HG02759 (cell line): ENCODE measurements at regions not wholly inside any gene's neighbourhood (a gene's known extent, or its start where the extent isn't known, plus 50 kb on each side); places are given as distances from the start of the nearest gene placed in this dataset.
"Not testable (repeated sequence)": the region's sequence is repeated elsewhere in the genome, so short reads cannot be mapped to it uniquely, and the experiment has no call there.

Source experiments
- ATAC-seq: cut with Tn5 transposase; IDR thresholded peaks from one replicate; pipeline ENCODE4 v1.9.1; 2021; ENCODE audit warnings: mild to moderate bottlenecking, moderate library complexity; ENCODE audit not compliant: unreplicated experiment

- no peak for ATAC-seq
Measured at GRCh38 chr7:153584132-153584531, 468.1 kb upstream of the DPP6 start.

- ATAC-seq: no peak
Measured at GRCh38 chr7:153588586-153588985, 463.6 kb upstream of the DPP6 start.

DNA sequence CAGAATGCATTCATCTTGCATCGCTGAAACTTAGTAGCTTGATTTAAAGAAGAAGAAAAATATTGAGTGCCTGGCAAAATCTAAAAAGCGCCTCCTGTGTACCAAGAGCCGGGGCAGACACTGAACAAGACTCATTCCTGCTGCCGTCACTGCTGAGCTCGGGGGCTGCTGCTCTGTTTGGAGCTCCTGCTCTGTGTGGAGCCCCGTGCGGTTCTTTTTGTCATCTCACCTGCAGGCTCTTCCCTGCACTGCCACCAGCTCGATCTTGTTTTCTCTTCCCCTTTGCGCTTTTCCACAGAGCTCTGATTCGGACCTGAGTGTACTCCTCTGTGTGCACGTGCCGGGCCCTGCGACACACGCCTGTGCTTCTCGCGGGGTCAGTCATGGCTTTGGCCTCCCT is 462.1 kb upstream of the DPP6 start:
- no peak for ATAC-seq

GRCh38 chr7:153590571-153590970 is 461.6 kb upstream of the DPP6 start:
- ATAC-seq: no peak

GRCh38 chr7:153607354-153607753 is 444.8 kb upstream of the DPP6 start:
- ATAC-seq: no peak

GRCh38 chr7:153616711-153617325 is 435.4 kb upstream of the DPP6 start:
- ATAC-seq: no peak

DNA sequence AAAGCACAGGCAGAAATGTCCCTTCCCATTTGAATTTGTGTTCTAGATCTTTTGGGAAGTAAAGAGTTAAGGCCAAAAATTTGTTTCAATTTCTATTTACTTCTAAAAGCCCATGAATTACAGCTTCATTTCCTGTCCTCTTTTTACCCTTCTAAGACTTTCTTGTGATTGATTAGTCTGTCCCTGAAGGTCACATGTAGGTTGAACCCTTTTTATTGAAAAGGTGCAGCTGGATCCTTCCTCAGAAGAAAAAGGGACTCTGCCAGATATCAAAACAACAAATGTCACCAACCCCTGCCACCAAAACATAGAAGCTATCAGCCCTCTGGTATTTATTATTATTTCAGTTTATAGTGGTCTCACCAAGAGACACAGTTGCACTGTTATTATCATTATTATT is 424.9 kb upstream of the DPP6 start:
- ATAC-seq: no peak

DNA sequence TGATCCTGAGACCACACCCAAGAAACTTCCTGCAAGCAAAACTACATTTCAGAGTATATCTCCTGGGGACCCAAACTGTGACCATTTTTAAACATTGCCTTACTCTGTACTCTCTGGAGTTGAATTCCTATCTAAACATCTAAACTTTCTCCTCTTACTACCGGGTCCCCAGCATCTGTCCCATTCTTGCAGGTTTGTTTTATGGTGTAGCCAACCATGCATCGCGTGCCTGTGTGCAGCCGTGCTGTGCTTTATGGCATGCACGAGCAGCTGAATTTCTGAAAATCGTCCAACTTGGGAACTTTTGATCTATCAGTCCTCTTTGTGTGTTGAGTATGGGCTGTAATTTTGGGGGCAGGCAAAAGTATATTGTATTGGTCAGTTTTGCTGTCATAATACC is 423.8 kb upstream of the DPP6 start:
- no peak for ATAC-seq

DNA sequence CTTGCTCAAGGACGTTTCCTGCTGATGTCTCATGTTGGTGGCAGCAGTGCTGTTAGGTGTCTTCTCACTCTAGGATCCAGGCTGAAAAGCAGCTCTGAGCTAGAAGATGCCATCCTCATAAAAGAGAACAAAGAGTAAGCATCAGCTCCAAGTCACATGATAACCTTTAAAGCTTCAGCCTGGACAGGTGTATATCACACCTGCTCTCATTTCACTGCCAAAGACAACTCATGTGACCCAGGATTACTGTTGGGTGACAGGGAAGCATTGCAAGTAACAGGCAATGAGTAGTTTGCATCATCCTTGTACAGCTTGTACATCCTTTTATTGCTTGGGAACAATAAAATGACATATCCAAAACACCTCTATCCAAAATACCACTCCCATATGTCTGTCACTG is 423.4 kb upstream of the DPP6 start:
- no peak for ATAC-seq

GRCh38 chr7:153638821-153639435 is 413.3 kb upstream of the DPP6 start:
- ATAC-seq: no peak

- peak; percentile 61 for ATAC-seq
Measured at GRCh38 chr7:153640586-153640985, 411.6 kb upstream of the DPP6 start.

GRCh38 chr7:153641199-153641598 is 411.0 kb upstream of the DPP6 start:
- ATAC-seq: no peak

DNA sequence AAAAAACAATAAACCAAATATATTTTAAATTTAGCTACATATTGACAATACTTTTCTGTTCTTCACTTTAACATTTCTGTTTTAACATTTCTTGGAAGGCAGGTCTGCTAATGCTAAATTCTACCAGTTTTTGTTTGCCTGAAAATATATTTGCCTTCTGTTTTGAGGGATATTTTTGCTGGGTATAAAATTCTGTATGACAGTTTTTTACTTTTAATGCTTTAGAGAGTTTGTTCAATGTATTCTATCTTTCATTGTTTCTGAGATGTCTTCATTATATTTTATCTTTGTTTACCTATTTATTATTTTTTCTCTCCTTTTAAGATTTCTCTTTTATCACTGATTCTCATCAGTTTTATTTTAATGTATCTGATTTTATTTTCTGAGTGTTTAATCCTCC is 409.2 kb upstream of the DPP6 start:
- no peak for ATAC-seq

DNA sequence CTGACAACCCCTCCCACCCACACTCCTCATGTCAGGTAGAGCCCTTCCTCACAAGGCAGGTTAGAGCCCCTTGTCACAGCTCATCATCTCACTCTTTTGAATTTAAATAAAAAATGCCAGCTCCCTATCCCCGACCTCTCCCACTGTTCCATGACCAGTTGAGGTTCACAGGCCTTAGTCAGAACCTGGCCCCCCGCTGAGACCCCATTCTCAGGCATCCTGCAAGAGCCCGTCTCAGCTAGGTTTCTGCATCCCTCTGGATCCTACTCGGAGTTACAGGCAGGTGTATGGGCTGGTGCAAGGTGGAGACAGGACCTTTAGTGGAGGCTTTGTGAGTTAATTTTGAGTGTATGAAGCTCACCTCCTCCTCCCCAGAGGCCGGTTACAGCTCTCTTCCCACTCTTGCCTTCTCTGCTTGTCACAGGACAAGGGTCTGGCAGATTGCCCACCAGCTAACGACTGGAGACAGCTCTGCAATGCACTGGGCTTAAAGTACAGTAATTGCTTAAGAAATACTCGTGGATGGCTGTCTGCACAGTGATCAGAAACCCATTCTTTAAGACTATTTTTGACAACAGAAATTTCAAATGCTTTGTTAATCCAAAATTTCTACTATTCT is 394.9 kb upstream of the DPP6 start:
- ATAC-seq: no peak

DNA sequence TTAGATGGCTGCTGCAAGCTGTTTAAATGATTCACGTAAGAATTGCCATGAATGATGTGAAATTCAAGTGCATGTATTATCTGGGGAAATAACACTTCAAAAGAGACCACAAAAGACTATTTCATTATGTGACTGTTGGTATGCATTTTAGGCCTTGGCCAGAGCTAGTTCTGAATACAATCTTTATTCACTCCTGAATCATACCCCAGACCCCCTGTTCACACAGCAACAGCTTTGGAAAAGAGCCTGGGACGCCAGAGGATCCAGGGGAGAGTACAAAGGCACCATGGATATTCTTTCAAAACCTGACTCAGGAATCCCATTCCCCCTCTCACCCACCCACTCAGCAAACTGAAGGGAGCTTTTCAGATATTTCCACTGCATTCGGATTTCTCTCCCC is 377.1 kb upstream of the DPP6 start:
- no peak for ATAC-seq

- no peak for ATAC-seq
Measured at GRCh38 chr7:153682628-153683027, 369.6 kb upstream of the DPP6 start.

DNA sequence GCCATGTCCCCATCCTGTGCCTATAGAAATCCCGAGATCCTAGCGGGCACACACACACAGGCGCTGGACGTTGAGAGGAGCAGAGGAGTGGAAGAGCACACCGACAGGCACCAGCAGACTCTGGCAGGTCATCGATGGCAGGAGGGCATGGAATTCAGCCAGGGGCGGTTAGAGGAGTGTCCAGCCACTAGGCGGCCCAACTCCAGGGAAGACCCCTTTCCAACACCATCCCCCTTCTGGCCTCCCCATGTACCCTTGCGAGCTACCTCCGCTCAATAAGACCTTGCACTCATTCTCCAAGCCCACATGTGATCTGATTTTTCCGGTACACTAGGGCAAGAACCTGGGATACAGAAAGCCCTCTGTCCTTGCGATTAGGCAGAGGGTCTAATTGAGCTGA is 356.0 kb upstream of the DPP6 start:
- no peak for ATAC-seq

DNA sequence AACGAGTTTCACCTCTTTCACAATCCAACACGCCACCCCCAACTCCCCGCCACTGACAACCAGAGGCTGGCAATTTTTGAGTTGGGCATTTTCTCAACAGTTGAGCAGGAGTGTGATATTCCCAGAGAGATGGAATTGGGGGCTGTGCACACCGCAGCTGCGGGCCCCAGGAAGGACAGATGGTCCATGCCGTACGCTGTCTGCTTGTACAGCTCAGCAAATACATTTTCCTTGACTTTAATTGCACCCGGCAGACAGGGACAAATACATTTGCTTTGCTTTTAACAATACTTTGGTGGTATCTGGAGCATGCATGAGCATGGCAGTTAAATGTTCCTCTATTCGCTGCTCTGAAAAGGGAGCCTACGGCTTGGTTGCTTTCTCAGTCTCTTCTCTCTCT is 354.2 kb upstream of the DPP6 start:
- ATAC-seq: no peak

DNA sequence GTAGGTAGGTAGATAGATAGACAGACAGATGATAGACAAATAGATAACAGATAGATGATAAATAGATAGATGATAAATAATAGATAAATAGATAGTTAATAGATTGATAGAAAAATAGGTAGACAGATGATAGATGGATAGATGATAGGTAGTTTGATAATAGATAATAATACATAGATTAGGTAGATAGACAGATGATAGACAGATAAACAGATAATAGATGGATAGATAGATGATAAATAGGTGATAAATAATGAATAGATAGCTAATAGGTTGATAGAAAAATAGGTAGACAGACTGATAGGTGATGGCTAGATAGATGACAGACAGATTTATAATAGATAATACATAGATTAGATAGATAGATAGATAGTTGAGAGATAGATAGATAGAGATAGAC is 350.5 kb upstream of the DPP6 start:
- no peak for ATAC-seq

GRCh38 chr7:153723892-153724291 is 328.3 kb upstream of the DPP6 start:
- ATAC-seq: not testable (repeated sequence)

DNA sequence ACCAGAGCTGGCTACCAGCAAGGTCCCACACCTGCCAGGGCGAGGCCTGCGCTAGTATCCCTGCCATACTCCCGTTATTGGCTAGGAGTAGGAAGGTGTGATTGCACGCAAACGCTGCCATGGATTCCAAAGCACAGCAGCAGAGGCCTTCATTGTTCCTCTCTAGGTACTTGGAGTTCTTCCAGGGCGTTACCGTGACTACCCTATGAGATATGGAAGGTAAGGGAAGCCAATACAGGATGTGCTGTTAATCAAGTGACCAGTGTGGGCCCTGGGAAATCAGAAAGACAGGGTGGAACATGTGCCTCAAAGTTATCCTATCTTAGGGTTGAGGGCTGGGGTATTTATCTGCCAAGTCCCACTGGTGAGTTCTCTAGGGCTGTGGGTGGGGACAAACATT is 320.7 kb upstream of the DPP6 start:
- not testable (repeated sequence) for ATAC-seq

GRCh38 chr7:153743434-153743833 is 308.8 kb upstream of the DPP6 start:
- not testable (repeated sequence) for ATAC-seq

- ATAC-seq: not testable (repeated sequence)
Measured at GRCh38 chr7:153747969-153748368, 304.2 kb upstream of the DPP6 start.
